Esophagus squamous epithelium (tissue), 5 donors: ENCODE measurements at regions not wholly inside any gene's neighbourhood (a gene's known extent, or its start where the extent isn't known, plus 50 kb on each side); places are given as distances from the start of the nearest gene placed in this dataset.

Source experiments
- DNase-seq: peaks from one replicate; lab custom pipeline; 2025; lab: John Stamatoyannopoulos, UW
- H3K27ac ChIP-seq, 4 donors: fragments of 200-600 bp; sonication (generic); one replicate each; pipeline ENCODE4 v1.5.1; 2016 to 2019; ENCODE audit warnings: mild to moderate bottlenecking in 1 of 4
- H3K27me3 ChIP-seq, 4 donors: fragments of 200-600 bp; sonication (generic); 1 replicate in 3 of 4; 2 replicates in 1 of 4; pipeline versions ENCODE4 v1.5.1 to v1.6.0; 2017 to 2021; ENCODE audit warnings: antibody characterized with exemption in 1 of 4
- H3K36me3 ChIP-seq, 3 donors: fragments of 200-600 bp; sonication (generic); one replicate each; pipeline ENCODE4 v1.5.1; 2016 to 2019
- H3K4me1 ChIP-seq, 3 donors: fragments of 200-600 bp; sonication (generic); one replicate each; pipeline ENCODE4 v1.5.1; 2017 to 2019
- H3K4me3 ChIP-seq, 4 donors: fragments of 200-600 bp; sonication (generic); 1 replicate in 3 of 4; 2 replicates in 1 of 4; pipeline ENCODE4 v1.5.1; 2016 to 2019; ENCODE audit warnings: mild to moderate bottlenecking in 2 of 4, moderate library complexity in 1 of 4
- H3K9me3 ChIP-seq, 3 donors: fragments of 200-600 bp; sonication (generic); one replicate each; pipeline ENCODE4 v1.5.1; 2016 to 2019
- POLR2A ChIP-seq, 4 donors: fragments of 450-650 bp; IDR thresholded peaks; one replicate each; pipeline ENCODE4 v1.6.1; 2017; ENCODE audit warnings: antibody characterized with exemption in 4 of 4, mild to moderate bottlenecking in 4 of 4, moderate library complexity in 3 of 4
- WGBS, 2 donors: methylation state at CpG; one replicate each; pipeline ENCODE4 v1.1.5; 2018; 5-methylcytosine and 5-hydroxymethylcytosine counted together
- intact Hi-C: fragments of 100-400 bp; cut with DNase I; formaldehyde crosslinking; loops from one replicate; pipeline ENCODE4 v1.15.0; 2022
- TF ChIP-seq, protein P1 (sequence below), 6 experiments: fragments of 450-650 bp in 4 of 6; fragments of 200-600 bp in 2 of 6; sonication (generic) in 2 of 6; IDR thresholded peaks; one replicate each; pipeline ENCODE4 v1.5.1; 2016 to 2019; ENCODE audit warnings: antibody characterized with exemption in 6 of 6, mild to moderate bottlenecking in 4 of 6, moderate library complexity in 4 of 6
- donor health status: DM: yes; HTN: yes; CAD: no.

- intact Hi-C loops = no loop called here
- DNase-seq = no peak
- Histone ChIP-seq H3K27me3 (no peaks in the 10 kb centered on the region), H3K4me3 (no peak overlapping the region), H3K4me1 (no peaks in the 10 kb centered on the region), H3K9me3 (no peaks in the 10 kb centered on the region), H3K27ac (no peak overlapping the region), H3K36me3 (no peaks in the 10 kb centered on the region)
- TF ChIP-seq, protein P1, sequence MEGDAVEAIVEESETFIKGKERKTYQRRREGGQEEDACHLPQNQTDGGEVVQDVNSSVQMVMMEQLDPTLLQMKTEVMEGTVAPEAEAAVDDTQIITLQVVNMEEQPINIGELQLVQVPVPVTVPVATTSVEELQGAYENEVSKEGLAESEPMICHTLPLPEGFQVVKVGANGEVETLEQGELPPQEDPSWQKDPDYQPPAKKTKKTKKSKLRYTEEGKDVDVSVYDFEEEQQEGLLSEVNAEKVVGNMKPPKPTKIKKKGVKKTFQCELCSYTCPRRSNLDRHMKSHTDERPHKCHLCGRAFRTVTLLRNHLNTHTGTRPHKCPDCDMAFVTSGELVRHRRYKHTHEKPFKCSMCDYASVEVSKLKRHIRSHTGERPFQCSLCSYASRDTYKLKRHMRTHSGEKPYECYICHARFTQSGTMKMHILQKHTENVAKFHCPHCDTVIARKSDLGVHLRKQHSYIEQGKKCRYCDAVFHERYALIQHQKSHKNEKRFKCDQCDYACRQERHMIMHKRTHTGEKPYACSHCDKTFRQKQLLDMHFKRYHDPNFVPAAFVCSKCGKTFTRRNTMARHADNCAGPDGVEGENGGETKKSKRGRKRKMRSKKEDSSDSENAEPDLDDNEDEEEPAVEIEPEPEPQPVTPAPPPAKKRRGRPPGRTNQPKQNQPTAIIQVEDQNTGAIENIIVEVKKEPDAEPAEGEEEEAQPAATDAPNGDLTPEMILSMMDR (IDR thresholded peaks at IDR 0.05) = no peak
- no peak for TF ChIP-seq POLR2A (IDR thresholded peaks at IDR 0.05)
- 87 to 93% methylated on average over 6 to 8 of the region's 8 CpGs for WGBS, 2 donors
Measured at GRCh38 chr13:21762512-21762911, 91.6 kb downstream of the FGF9 start.

GRCh38 chr13:21767032-21767431 lies 96.2 kb downstream of the FGF9 start:
- 72 to 80% methylated on average over 8 of the region's 8 CpGs for WGBS, 2 donors
- no peak for TF ChIP-seq POLR2A (IDR thresholded peaks at IDR 0.05)
- TF ChIP-seq, protein P1 (IDR thresholded peaks at IDR 0.05) = no peak

GRCh38 chr13:21771075-21771474 lies 100.2 kb downstream of the FGF9 start:
- H3K36me3 ChIP-seq = no peaks in the 10 kb centered on the region
- DNase-seq = no peak
- H3K4me3 ChIP-seq = no peak overlapping the region
- peaks cover 0 to 5% (median 0%) of the 10 kb centered on the region in 4 donors for H3K27me3 ChIP-seq
- WGBS, 2 donors = 73 to 85% methylated on average over 1 of the region's 1 CpG
- no peaks in the 10 kb centered on the region for H3K4me1 ChIP-seq
- no peak overlapping the region for H3K27ac ChIP-seq
- H3K9me3 ChIP-seq = peaks cover 0 to 3% (median 0%) of the 10 kb centered on the region in 3 donors
- intact Hi-C loops = no loop called here
- TF ChIP-seq POLR2A (IDR thresholded peaks at IDR 0.05) = no peak
- TF ChIP-seq, protein P1 (IDR thresholded peaks at IDR 0.05) = no peak

More at GRCh38 chr13:21767032-21767431, 96.2 kb downstream of the FGF9 start:
- Histone ChIP-seq H3K27ac (no peak overlapping the region), H3K9me3 (peaks cover 0 to 3% (median 0%) of the 10 kb centered on the region in 3 donors), H3K27me3 (peaks cover 0 to 5% (median 0%) of the 10 kb centered on the region in 4 donors), H3K4me3 (no peak overlapping the region), H3K36me3 (no peaks in the 10 kb centered on the region), H3K4me1 (no peaks in the 10 kb centered on the region)
- intact Hi-C loops = no loop called here
- no peak for DNase-seq

- H3K27me3 ChIP-seq = no peaks in the 10 kb centered on the region
- H3K4me1 ChIP-seq = no peaks in the 10 kb centered on the region
- no peaks in the 10 kb centered on the region for H3K36me3 ChIP-seq
- no peak overlapping the region for H3K27ac ChIP-seq
- H3K9me3 ChIP-seq = peaks cover 0 to 8% (median 0%) of the 10 kb centered on the region in 3 donors
- intact Hi-C loops = no loop called here
- DNase-seq = no peak
- TF ChIP-seq, protein P1 (IDR thresholded peaks at IDR 0.05) = no peak
- no peak for TF ChIP-seq POLR2A (IDR thresholded peaks at IDR 0.05)
- WGBS, 2 donors = 41 to 81% methylated on average over 1 of the region's 1 CpG
- H3K4me3 ChIP-seq = no peak overlapping the region
Measured at GRCh38 chr13:21777166-21777565, 106.3 kb downstream of the FGF9 start.

DNA sequence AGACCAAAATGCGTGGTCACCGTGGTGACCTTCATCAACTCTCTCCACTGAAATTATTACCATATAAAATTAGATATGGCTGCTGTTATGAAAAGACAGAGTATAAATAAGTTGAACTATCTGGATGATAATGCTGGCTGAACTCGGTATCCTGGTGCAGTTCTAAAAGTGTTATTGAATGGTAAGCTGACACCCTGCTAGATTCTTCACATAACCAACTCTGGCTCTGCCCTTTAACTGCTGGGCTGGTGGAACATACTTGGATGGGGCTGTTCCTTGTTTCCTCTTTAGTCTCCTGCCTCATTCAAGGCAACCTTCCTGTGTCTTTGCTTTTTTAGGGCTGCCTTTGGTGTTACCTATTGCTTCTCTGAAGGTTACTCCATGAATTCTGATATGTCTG lies 106.9 kb downstream of the FGF9 start:
- WGBS, 2 donors = 79 to 88% methylated on average over 3 of the region's 3 CpGs
- H3K4me1 ChIP-seq = no peaks in the 10 kb centered on the region
- no peak for DNase-seq
- peaks cover 0 to 8% (median 0%) of the 10 kb centered on the region in 3 donors for H3K9me3 ChIP-seq
- intact Hi-C loops = no loop called here
- TF ChIP-seq POLR2A (IDR thresholded peaks at IDR 0.05) = no peak
- TF ChIP-seq, protein P1 (IDR thresholded peaks at IDR 0.05) = no peak
- H3K36me3 ChIP-seq = no peaks in the 10 kb centered on the region
- no peaks in the 10 kb centered on the region for H3K27me3 ChIP-seq
- H3K27ac ChIP-seq = no peak overlapping the region
- no peak overlapping the region for H3K4me3 ChIP-seq
